K562 (cell line): ENCODE measurements at regions not wholly inside any gene's neighbourhood (a gene's known extent, or its start where the extent isn't known, plus 50 kb on each side); places are given as distances from the start of the nearest gene placed in this dataset.

Source experiments
- BRD9 ChIP-seq: fragments of 450-650 bp; IDR thresholded peaks from 2 replicates; pipeline ENCODE4 v1.6.1; 2018; ENCODE audit warnings: low read depth; ENCODE audit not compliant: partially characterized antibody
- ELF1 ChIP-seq: fragments of 200-800 bp; sonication (Bioruptor generic); IDR thresholded peaks from 2 replicates; pipeline ENCODE4 v1.6.1; 2016; ENCODE audit warnings: missing genetic modification characterization, missing compliant biosample characterization
- HDAC1 ChIP-seq, 2 experiments: fragments of 450-650 bp; IDR thresholded peaks; 2 replicates each; pipeline ENCODE4 v1.6.1; 2016 to 2017; ENCODE audit warnings: inconsistent platforms in 1 of 2, mild to moderate bottlenecking in 1 of 2, moderate library complexity in 1 of 2
- HDGF ChIP-seq: fragments of 450-650 bp; IDR thresholded peaks from 2 replicates; pipeline ENCODE4 v1.6.1; 2016
- HMG20B ChIP-seq: fragments of 250-450 bp; sonication (Bioruptor Pico); IDR thresholded peaks from 2 replicates; pipeline ENCODE4 v1.5.0; 2021; ENCODE audit warnings: mild to moderate bottlenecking
- MAZ ChIP-seq, 2 experiments: fragments of 450-650 bp in 1 of 2; sonication (generic) in 1 of 2; formaldehyde crosslinking; IDR thresholded peaks in 1 of 2; conservative IDR thresholded peaks in 1 of 2; 2 replicates each; pipeline versions ENCODE4 v1.4.0 to v1.5.0; 2020; ENCODE audit warnings: mild to moderate bottlenecking in 1 of 2, missing genetic modification reagents in 1 of 2
- NELFE ChIP-seq: IDR thresholded peaks from 2 replicates; pipeline ENCODE4 v1.6.1; 2011; ENCODE audit warnings: mild to moderate bottlenecking; ENCODE audit not compliant: insufficient read depth, insufficient read length
- NEUROD1 ChIP-seq: fragments of 150-350 bp; IDR thresholded peaks from 2 replicates; pipeline ENCODE4 v1.6.1; 2014; ENCODE audit warnings: borderline replicate concordance, low read length, low read depth; ENCODE audit not compliant: partially characterized antibody
- PML ChIP-seq: IDR thresholded peaks from 2 replicates; pipeline ENCODE4 v1.6.1; 2012; ENCODE audit warnings: low read length, inconsistent platforms
- STAT5A ChIP-seq: IDR thresholded peaks from 2 replicates; pipeline ENCODE4 v1.6.1; 2012; ENCODE audit warnings: low read length, inconsistent platforms, borderline replicate concordance
- ZBED1 ChIP-seq: IDR thresholded peaks from 2 replicates; pipeline ENCODE4 v1.6.1; 2014
- ZEB2 ChIP-seq: fragments of 450-650 bp; IDR thresholded peaks from 2 replicates; pipeline ENCODE4 v1.6.1; 2016
- ZNF316 ChIP-seq: fragments of 450-650 bp; IDR thresholded peaks from 2 replicates; pipeline ENCODE4 v1.6.1; 2016
- ZNF384 ChIP-seq: IDR thresholded peaks from 2 replicates; pipeline ENCODE4 v1.6.1; 2012; ENCODE audit warnings: low read depth, low read length, improper control_type of control experiment
- TF ChIP-seq, protein P1 (sequence below), 2 experiments: fragments of 200-800 bp in 1 of 2; sonication (Bioruptor generic) in 1 of 2; sonication (generic) in 1 of 2; formaldehyde crosslinking in 1 of 2; IDR thresholded peaks in 1 of 2; conservative IDR thresholded peaks in 1 of 2; 2 replicates each; pipeline versions ENCODE4 v1.5.0 to v1.6.1; 2016 to 2020; ENCODE audit warnings: missing compliant biosample characterization in 1 of 2, missing genetic modification characterization in 1 of 2, missing genetic modification reagents in 1 of 2
- TF ChIP-seq, protein P2 (sequence below): sonication (generic); formaldehyde crosslinking; IDR thresholded peaks from 2 replicates; pipeline ENCODE4 v1.9.0; 2022; ENCODE audit warnings: mild to moderate bottlenecking, missing genetic modification reagents
- TF ChIP-seq, protein P3 (sequence below), 2 experiments: fragments of 450-650 bp; IDR thresholded peaks; 2 replicates each; pipeline ENCODE4 v1.6.1; 2016; ENCODE audit warnings: mild to moderate bottlenecking in 2 of 2, borderline replicate concordance in 1 of 2, low read depth in 1 of 2, moderate library complexity in 1 of 2
- TF ChIP-seq, protein P4 (sequence below): sonication (generic); formaldehyde crosslinking; IDR thresholded peaks from 2 replicates; pipeline ENCODE4 v1.8.0; 2022; ENCODE audit warnings: missing genetic modification reagents, mild to moderate bottlenecking, moderate library complexity, borderline replicate concordance

DNA sequence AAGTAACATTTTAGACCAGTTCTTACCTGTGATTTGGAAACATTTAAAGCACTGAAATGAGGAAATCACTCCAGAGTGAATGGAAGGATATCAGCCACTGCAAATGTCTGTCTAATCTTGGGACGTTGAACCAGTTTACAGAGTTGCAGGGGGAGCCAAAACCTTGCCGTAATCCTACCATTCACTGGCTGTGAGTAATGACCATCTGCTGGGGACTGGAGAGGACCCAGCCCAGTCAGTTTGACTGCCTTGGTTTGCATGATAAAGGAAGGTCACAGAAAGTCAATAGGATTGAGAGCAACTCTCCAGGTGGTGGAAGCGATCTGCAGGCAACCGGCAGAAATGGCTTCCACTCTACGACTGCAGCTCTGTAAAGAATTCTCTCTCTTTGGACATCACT, 167.2 kb downstream of the AKR1D1 start (continued):
- TF ChIP-seq MAZ (CRISPR knock-in tag; conservative IDR thresholded peaks at IDR 0.05 in 1 of 2, IDR thresholded peaks at IDR 0.05 in 1 of 2) = peak in 1 of 2 experiments; percentile 69; a peak in 1 of 4 replicates
- peak; percentile 78; the same call in 1 of the 2 replicates for TF ChIP-seq ZEB2
- TF ChIP-seq ZNF316 = 0 out of 2 replicates have a peak, but pooled peaks have one; percentile 31
- TF ChIP-seq, protein P1, sequence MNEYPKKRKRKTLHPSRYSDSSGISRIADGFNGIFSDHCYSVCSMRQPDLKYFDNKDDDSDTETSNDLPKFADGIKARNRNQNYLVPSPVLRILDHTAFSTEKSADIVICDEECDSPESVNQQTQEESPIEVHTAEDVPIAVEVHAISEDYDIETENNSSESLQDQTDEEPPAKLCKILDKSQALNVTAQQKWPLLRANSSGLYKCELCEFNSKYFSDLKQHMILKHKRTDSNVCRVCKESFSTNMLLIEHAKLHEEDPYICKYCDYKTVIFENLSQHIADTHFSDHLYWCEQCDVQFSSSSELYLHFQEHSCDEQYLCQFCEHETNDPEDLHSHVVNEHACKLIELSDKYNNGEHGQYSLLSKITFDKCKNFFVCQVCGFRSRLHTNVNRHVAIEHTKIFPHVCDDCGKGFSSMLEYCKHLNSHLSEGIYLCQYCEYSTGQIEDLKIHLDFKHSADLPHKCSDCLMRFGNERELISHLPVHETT (CRISPR knock-in tag; conservative IDR thresholded peaks at IDR 0.05 in 1 of 2, IDR thresholded peaks at IDR 0.05 in 1 of 2) = 0 out of 4 replicates have a peak, but pooled peaks of 1 of the 2 experiments have one; percentile 34
- no peak for TF ChIP-seq HDGF
- no peak for TF ChIP-seq HMG20B (CRISPR knock-in tag)
- 0 out of 2 replicates have a peak, but pooled peaks have one; percentile 28 for TF ChIP-seq ELF1 (tag)
- no peak for TF ChIP-seq NELFE
- peak; percentile 58 for TF ChIP-seq BRD9
- TF ChIP-seq, protein P2, sequence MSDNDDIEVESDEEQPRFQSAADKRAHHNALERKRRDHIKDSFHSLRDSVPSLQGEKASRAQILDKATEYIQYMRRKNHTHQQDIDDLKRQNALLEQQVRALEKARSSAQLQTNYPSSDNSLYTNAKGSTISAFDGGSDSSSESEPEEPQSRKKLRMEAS = peak; percentile 22; the same call in 1 of the 2 replicates
- peak; percentile 82; the same call in 1 of the 2 replicates for TF ChIP-seq ZBED1
- TF ChIP-seq HDAC1 (IDR thresholded peaks at IDR 0.05) = peak; percentile 67 to 97; a peak in 3 of 4 replicates
- TF ChIP-seq, protein P3, sequence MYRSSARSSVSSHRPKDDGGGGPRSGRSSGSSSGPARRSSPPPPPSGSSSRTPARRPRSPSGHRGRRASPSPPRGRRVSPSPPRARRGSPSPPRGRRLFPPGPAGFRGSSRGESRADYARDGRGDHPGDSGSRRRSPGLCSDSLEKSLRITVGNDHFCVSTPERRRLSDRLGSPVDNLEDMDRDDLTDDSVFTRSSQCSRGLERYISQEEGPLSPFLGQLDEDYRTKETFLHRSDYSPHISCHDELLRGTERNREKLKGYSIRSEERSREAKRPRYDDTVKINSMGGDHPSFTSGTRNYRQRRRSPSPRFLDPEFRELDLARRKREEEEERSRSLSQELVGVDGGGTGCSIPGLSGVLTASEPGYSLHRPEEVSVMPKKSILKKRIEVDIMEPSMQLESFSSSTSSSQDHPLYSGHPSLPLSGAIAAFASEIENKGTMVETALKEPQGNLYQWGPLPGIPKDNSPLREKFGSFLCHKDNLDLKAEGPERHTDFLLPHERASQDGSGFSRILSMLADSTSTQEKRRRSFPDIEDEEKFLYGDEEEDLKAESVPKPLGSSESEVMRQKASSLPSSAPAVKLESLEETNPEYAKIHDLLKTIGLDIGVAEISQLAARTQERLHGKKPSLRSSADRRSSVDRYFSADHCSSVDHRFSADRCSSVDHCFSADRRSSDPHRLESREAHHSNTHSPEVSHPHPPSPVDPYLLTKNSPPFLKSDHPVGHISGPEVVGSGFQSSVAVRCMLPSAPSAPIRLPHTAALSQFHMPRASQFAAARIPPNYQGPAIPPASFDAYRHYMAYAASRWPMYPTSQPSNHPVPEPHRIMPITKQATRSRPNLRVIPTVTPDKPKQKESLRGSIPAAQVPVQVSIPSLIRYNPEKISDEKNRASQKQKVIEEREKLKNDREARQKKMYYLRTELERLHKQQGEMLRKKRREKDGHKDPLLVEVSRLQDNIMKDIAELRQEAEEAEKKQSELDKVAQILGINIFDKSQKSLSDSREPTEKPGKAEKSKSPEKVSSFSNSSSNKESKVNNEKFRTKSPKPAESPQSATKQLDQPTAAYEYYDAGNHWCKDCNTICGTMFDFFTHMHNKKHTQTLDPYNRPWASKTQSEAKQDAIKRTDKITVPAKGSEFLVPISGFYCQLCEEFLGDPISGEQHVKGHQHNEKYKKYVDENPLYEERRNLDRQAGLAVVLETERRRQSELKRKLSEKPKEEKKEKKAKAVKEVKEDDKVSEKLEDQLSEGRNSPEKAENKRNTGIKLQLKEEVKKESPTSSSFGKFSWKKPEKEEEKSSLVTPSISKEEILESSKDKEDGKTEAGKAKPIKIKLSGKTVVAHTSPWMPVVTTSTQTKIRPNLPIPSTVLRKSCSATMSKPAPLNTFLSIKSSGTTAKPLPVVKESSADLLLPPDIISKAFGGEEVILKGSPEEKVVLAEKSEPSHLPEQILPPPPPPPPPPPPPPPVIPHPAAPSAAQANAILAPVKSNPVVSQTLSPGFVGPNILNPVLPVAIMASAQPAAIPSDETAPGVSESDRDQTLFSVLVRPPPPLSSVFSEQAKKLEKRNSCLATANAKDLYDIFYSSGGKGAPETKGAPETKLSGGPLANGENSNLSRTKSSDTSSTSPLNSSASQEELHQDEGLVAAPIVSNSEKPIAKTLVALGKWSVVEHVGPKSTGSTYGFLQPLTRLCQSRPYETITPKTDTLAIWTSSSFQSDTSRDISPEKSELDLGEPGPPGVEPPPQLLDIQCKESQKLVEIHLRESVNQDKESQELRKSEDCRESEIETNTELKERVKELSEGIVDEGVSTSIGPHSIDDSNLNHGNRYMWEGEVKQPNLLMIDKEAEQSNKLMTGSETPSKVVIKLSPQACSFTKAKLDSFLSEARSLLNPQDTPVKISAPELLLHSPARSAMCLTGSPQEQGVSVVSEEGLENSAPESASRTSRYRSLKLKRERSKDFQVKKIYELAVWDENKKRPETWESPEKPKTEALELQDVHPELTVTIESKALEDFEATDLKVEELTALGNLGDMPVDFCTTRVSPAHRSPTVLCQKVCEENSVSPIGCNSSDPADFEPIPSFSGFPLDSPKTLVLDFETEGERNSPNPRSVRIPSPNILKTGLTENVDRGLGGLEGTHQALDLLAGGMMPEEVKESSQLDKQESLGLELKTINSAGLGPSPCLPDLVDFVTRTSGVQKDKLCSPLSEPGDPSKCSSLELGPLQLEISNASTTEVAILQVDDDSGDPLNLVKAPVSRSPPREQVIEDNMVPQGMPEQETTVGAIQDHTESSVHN (IDR thresholded peaks at IDR 0.05; ENCODE audit: borderline replicate concordance in 1 of 2, low read depth in 1 of 2) = no peak
- peak; percentile 96 for TF ChIP-seq STAT5A
- TF ChIP-seq NEUROD1 = peak; percentile 58
- peak; percentile 99 for TF ChIP-seq PML
- peak; percentile 31; the same call in 1 of the 2 replicates for TF ChIP-seq ZNF384
- TF ChIP-seq, protein P4, sequence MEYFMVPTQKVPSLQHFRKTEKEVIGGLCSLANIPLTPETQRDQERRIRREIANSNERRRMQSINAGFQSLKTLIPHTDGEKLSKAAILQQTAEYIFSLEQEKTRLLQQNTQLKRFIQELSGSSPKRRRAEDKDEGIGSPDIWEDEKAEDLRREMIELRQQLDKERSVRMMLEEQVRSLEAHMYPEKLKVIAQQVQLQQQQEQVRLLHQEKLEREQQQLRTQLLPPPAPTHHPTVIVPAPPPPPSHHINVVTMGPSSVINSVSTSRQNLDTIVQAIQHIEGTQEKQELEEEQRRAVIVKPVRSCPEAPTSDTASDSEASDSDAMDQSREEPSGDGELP (CRISPR knock-in tag) = peak; percentile 76
